Amniotic epithelial cell (primary cell): ENCODE measurements at regions not wholly inside any gene's neighbourhood (a gene's known extent, or its start where the extent isn't known, plus 50 kb on each side); places are given as distances from the start of the nearest gene placed in this dataset.

Source experiments
- DNase-seq: peaks from one replicate; pipeline ENCODE4 v3.0.0-alpha.2; 2010; ENCODE audit warnings: low read depth

DNA sequence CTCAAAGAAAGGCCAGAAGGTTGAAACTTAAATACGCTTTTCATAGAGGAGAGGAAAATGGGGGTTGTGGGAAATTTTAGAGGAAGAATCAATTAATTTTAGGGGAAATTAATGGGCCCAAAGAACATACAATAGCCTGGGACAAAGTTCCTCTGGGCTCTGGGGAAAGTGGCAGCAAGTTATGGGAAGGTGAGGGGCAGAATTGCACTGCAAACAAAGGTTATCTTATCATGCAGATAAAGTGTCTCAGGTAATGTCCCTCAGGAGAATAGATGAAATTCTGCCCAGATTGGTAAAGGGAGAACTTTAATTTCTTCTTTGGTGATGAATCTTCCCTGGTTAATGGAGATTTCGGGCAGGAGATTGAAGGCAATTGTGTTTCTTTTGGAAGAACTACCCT is 326.1 kb upstream of the SLC24A2 start:
- no peak for DNase-seq

DNA sequence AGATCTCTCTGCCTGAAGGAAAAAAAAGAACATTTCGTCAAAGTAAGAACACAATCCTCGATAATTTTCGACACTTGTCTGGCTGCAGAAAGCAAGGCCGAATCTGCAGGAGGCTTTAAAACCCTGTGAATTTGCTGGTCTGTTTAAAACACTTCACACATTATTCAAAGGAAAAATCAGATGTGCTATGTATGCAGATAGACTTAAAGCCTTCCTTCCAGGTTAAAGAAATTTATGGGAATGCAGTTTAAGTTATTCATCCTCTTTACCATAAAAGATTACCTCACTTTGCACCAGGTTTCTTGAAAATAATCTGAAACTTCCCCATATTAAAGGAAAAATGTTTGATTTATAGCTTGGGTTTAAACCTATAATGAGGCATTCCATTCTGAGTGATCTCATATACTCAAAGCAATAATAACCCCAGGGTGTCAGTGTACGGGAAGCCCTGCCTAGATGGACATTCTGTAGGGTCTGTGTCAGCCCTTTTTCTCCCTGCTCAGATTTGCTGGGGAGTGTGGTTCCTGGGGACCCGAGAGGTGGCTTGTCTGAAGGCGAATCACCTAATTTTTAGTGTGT is 323.5 kb upstream of the SLC24A2 start:
- no peak for DNase-seq

DNA sequence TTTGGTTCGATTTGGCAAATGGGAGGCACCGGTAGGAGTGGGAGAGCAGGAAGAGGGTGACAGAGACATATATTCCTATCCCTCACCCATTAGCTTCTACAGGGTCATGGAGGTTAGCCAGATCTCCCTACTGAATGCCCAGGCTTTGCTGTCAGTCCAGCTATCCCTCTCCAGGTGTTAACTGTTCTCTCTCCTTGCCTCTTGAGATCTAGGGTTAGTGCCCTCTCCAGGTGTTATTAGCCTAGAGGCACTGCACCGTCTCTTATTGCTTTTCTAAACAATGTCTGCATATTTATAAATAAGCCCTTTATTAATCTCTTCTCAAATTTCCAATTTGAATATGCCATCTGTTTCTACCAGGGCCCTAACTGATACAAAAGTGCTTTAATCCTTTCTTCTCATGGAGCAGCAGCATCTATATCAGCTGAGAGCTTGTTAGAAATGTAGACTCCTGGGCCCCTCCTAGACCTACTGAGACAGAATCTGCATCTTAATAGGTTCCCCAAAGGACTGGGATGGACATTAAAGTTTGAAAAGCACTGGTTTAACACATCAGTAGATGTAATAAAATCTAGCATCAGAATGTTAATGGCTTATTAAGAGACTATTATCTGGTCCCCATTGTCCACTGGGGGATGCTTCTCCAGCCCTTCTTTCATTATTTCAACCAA is 322.5 kb upstream of the SLC24A2 start:
- no peak for DNase-seq

DNA sequence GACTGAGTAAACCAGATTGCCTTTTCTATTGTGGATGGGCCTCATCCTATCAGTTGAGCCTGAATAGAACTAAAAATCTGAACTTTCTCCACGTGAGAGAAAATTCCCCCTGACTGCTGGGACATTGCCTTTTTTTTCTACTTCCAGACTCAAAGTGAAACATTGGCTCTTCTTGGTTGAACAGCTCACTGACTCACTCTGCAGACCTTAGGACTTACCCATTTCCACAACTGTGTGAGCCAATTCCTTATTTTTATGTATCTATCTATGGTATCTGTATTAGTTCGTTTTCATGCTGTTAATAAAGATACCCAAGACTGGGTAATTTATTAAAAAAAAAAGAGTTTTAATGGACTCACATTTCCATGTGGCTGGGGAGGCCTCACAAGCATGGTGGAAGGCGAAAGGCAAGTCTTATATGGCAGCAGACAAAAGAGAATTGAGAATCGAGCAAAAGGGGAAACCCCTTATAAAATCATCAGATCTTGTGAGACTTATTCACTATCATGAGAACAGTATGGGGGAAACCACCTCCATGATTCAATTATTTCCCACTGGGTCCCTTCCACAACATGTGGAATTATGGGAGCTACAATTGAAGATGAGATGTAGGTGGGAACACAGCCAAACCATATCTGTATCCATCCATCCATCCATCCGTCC is 306.7 kb upstream of the SLC24A2 start:
- DNase-seq = no peak

DNA sequence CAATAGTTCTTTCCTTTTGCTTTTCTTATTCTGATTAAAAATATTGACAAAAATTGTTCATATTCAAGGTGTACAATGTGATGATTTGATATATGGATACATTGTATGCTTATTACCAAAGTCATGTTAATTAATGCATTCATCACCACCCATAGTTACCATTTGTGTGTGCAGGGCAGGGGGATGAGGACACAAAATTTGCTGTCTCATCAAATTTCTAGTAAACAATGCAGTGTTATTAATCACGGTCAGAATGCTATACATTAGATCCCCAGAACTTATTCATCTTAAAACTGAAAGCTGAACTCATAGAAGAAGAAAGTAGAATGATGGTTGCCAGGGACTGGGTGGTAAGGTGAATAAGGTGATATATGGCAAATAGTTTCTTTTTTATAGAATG is 303.7 kb upstream of the SLC24A2 start:
- no peak for DNase-seq

DNA sequence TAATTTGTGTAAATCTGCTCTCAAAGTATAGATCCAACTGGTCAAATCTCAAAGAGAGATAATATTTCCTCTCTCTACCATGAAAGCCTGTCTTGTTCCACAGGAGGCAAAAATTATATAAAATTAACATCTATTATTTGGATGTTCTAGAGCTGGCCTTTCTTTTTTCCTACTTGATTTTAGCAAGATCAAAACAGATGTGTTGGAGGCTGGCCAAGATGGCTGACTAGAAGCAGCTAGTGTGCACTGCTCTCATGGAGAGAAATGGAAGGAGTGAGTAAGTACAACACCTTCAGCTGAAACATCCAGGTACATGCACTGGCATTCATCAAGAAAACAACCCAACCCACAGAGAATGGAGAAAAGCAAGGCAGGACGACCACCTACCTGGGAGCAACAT is 298.6 kb upstream of the SLC24A2 start:
- DNase-seq = no peak

DNA sequence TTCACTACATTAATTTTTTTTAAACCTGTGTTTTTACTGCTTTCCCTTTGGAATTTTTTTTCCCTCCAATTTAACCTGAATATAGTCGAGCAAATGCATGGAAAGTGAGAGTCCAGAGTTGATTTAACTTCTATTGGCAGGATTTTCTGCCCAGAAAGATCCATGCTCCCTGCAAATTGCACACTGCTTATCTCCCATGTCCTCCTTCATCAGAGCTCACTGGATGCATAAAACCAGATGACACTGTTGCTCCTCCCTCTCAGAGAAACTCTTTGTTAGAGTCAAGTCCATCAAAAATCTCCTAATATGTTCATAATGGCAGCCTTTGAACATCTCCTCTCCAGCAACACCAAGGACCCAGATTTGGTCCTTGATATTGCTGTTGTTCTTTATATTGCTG is 297.0 kb upstream of the SLC24A2 start:
- no peak for DNase-seq

DNA sequence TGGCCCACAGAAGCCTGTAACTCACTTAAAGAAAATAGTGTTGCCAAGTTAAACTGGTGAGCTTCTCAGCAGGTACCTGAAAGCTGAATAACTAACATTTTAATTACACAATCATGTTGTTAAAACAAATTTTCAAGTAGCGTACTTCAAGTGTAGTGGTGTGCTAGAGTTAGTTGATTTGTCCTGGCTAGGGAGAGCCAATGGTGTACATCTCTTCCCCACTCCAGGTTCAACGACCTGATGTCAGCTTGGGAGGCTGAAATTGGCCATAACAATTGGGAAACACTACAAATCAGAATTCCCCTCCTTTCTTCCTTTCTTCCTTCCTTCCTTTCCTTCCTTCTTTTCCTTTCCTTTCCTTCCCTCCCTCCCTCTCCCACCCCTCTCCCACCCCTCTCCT is 295.3 kb upstream of the SLC24A2 start:
- DNase-seq = no peak

DNA sequence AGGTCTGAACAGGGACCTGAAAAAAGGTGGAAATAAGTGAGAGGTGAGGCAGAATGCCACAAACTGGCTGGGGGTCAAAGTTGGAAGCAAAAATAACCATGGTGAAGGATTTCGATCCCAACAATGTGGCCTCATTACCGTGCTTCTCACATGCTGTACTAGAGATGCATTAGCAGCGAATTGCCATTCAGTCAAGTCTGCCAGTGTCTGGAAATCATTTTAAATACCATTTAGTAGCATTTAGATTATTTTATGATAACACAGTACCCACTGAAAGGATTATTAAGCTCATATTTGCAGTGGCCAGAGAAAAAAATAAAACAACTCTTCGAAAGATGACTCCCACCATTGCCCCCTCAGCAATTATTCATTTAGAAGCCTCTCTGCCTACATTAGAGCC is 294.6 kb upstream of the SLC24A2 start:
- DNase-seq = no peak

DNA sequence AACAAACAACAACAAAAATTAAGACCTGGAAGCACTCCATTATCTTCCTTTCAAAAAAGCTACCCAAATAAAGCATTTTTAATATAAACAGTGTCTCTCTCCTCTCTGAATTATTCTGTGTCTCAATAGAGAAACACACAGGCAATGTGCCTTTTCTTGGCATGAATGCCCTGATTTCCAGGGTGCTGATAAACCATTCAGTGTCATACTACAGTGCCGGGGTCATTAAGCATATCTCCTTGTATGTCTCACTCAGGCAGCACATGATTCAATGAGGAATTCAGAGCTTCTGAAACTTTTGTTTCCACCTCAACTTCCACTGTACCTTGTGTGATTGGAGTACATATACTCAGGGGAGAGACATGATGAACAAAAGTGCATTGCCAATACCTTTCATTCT is 294.0 kb upstream of the SLC24A2 start:
- no peak for DNase-seq

DNA sequence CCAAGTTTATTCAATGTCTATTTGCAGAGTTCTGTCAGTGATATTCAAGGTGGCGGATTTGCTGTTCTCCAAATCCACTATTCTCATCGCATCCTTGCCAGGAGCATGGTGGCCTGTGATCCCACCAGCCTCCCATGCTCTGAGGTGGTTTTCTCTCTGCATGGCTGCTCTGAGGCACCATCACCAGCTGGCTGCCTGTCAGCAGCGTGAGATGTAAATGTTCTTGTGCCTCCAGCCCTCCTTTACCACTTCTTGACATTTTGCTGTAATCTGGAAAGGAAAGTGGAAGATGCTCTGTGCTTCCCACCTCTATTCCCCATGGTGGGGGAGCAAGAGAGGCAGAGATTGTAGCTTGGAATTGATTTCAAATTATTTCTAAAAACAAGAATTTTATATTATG is 293.6 kb upstream of the SLC24A2 start:
- no peak for DNase-seq

DNA sequence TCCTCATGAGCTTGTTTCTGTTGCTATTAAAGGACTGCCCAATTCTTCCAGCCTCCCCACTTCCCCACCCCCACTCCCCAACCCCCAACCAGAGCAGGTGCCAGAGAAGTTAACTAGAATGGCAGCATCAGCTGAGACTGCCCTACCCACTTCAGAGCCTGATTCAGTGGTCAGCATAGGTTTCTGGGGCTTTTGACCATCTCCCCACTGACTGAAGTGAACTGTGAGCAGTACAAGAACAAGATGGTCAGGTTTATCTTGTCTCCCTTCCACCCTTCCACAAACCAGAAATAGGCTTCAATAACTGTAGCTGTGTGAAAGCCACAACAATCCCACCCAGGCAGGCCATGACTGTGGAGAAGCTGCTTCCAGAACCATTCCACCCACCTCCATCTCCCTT is 289.4 kb upstream of the SLC24A2 start:
- DNase-seq = no peak

DNA sequence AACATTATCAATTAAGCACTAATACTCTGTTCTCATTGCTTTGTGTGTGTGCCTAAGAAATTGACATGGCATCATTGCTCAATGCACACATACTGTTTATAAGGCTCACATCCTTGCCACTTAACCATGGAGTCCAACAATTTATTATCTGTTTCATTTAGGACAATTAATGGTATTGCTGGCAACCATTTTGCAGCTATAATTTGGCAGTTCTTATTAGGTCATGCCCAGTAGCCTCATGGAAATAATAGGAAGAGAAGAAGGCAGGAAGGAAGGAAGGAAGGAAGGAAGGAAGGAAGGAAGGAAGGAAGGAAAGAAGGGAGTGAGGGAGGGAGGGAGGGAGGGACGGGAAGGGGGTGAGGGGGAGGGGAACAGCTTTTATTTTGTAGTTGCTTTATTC is 285.5 kb upstream of the SLC24A2 start:
- DNase-seq = no peak

DNA sequence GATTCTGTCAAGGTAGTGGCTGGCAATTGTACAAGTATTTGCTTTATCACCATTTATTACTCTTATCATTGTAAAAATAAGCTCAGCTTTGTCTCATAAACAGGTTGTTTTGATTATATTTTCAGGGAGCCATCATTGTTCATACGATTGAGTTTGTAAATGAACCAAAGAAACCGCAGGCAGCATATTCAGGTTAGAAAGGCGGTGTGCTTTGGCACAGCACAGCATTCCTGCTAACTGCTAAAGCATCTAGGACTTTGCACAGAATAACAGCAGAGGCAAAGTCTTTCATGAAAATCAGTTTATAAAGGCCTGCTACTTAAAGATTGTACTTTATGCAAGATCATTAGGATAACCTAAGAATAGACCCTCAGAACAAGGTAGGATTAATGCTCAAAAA is 281.5 kb upstream of the SLC24A2 start:
- DNase-seq = no peak

DNA sequence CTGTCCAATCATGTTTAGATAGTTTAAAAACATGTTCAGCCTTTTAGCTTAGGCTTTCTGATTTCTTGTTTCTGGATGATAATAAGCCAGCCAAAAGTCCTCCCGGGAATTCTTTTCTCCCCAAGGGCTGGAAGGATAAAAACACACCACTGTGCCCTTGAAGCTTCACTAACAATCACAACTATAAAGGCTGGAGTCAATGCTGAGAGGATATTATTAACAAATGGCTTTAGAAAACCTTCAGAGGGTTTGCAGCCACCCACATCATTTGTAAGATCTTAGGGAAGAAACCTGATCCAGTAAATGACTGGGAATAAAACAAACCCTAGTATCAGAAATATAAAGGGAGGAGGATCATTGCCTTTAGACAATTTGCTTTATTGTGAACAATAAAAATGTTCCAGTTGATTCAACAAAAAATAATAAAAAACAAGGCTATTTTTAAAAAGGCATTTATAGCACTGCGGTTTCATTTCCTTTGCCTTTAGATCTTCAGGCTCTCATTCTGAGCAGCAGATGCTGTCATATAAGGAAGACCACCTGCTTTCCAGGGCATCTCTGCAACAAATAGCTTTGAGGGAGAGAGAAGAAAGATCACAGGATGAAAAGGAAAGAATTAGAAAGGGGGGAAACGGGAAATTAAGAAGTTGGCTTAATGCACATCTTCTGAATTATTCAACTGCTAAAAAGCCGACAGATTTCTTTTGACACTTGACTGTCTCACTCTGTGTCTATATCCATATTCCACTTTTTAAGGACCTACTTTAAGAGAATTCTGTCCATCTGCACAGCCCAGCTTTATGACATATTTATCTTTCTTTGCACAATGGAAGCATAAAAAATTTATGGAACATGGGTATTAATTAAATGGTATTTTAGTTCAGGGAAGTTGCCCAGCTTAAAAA is 277.2 kb upstream of the SLC24A2 start:
- no peak for DNase-seq

DNA sequence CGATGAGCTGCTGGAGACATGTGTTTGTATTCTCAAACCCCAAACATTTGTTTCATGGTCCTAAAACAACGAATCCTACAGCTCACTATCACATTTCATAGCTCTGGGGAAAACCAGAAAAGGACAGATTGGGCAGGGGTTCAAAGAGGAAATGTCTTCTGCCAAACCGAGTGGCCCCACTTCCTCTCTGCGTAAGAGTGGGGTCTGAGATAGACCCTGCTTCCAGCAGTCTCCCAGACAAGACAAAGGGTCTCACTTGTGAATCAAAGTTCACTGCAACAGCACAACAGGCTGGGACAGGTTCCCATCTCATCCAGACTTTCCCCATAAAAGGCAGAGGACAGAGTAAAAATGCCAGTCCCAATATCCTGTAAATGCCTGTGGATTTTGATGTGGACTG is 276.2 kb upstream of the SLC24A2 start:
- no peak for DNase-seq

DNA sequence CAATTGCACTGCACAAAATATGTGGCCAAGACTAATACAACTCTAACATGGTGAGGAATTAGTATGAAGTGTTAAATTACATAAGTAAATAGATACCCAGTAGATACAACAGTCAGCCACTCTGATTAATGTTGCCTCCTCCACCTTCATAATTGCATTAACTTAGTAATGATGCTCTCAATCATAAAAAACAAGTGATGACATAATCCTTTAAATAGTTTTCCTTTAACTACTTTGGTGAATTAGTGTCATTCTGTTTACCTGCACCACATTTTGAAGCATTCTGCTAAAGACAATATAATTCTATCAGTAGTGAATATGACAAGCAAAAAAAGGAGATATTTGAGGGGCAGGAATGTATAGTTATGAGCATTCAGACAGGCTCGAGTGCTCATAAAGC is 265.9 kb upstream of the SLC24A2 start:
- no peak for DNase-seq

DNA sequence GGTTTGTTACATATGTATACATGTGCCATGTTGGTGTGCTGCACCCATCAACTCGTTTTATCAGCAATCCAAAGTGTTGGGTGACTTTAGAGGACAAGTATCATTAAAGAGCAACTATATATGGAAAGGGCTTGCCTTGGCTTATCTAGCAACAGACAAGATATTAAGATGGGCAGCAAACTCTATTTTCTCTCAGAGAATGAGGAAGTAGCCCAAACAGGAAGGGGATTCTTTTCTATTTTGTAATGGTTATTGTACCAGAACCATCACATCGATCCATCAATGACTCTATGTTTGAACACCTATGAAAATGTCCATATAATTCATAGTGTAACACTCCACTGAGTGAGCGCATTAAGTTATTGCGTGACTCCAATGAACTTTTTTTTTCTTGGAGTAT is 260.1 kb upstream of the SLC24A2 start:
- DNase-seq = no peak

DNA sequence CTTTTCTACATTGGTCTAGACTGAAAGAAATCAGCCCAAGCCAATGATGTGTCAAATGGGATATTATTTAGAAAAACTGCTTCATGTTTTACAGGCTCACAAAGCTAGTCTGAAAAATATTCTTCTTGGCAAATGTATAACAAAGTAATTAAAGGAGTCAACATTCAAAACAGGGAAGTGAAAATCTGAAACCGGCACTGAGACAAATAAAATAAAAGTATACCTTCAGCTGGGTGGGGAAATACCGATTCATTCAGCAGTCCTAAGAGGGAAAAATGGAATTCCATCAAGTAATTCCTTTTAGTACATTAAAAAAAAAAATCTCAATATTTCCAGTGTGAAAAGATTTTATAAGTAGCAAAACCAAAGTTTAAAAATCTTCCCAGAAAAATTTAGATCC is 259.6 kb upstream of the SLC24A2 start:
- no peak for DNase-seq

DNA sequence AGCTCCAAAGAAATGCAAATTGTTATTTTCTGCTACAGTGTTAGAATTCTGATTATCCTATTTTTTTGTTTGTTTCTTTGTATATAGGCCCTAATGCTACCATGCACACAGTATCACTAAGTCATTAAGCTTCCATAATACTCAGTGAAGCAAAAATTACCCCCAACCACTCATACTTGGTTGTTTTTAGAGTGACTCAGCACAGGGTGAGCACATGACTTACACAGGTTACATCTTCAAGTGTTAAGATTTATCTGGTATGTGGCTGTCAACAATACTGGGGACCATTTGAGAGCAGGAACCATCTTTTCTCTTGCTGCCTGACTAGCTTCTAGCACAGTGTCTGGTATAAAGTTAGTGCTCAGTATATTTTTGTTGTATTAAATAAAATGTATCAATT is 255.8 kb upstream of the SLC24A2 start:
- peak; percentile 1 for DNase-seq

DNA sequence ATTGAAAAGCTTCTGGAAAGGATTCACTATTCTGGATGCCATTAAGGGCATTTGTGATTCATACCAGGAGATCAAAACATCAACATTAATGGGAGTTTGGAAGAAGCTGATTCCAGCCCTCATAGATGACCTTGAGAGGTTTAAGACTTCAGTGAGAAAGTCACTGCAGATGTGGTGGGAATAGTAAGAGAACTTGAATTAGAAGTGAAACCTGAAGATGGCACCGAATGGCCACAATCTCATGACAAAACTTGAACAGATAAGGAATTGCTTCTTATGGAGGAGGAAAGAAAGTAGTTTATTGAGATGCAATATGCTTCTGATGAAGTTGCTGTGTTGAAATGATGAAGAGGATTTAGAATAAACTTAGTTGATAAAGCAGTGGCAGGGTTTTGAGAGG is 254.6 kb upstream of the SLC24A2 start:
- DNase-seq = peak; percentile 0

DNA sequence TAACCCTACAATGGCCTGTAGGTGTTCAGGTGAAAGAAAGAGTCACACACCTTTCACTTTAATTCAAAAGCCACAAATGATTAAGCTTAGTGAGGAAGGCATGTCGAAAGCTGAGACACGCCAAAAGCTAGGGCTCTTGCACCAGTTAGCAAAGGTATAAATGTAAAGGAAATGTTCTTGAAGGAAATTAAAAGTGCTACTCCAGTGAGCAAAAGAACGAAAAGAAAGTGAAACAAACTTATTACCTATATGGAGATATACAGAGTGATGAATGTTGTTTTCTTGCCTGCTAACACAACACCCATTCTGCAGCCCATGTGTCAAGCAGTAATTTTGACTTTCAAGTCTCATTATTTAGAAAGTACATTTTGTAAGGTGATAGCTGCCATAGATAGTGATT is 254.2 kb upstream of the SLC24A2 start:
- no peak for DNase-seq
